ENCODE measurements at regions not wholly inside any gene's neighbourhood (a gene's known extent, or its start where the extent isn't known, plus 50 kb on each side); places are given as distances from the start of the nearest gene placed in this dataset.

DNA sequence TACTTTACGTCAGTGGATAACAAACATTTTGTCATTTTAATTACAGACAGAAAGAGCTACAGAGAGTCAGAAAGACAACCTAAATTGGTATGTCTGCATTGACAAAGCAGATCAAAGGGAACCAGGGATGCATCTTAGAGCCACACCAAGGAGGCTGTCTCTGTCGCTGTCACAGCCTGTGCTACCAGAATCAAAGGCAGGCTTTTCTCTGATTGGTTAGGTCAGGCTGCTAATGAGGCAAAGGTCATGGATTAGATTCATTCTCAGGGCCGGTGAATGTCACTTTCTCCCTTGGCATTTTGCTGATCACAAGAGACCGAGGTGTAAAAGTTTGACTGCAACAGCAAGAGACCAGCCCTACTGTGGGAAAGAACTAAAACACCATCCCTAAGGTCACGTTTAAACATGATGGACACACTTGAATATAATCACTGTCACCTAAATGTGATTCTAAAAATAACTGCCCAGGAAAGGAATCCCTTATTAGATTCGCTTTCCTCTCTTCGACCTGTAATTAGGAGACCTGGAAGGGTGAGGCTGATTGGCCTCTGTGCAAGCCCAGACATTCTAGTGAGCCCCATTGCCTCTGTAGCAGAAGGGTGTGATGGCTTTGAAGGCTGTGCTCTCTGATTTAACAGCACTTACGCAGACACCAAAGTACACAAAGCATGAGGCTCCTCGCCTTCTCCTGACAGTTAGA is 314.4 kb upstream of the NBEA start:
- DNase-seq (ENCODE audit: low read depth): no peak

DNA sequence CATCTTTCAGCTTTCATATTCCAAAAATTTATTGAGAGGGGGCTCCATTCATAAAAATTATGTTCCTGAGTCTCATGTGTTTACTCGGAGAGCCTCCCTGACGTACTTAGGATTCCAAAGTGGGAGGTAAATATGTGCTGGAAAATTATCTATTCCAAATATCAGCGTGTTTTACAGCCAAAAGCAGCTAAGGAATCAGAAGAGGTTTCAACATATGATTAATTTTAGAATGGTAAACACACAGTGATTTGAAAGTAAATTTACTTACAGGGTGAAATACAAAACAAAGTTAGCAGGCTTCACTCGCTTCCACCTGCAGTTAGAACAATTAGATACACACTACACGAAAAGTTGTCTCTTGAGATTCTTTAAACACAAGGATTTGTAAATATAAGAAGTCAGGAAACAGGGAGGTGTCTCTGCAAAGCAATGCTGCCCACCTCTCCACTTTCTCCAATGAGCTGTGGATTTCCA is 313.8 kb upstream of the NBEA start:
- no peak for DNase-seq (ENCODE audit: low read depth)

DNA sequence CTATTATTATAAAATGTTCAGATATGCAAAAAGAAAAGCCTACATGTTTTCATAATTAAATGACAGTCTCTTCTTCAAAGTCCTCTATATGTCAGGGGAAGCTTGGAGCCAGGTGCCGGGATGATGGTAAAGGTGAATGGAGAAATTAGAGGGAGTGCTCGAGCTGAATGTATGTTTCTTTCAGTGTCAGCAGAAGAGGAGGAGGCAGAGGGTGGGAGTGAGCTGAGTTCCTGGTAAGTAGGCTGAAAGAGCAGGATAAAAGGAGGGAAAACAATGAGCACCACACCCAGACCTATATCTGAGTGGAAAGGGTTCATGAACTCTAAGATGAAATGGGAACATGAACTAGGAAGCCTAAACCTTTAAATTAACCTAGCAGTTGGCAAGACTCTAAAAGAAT is 307.6 kb upstream of the NBEA start:
- DNase-seq (ENCODE audit: low read depth): no peak

DNA sequence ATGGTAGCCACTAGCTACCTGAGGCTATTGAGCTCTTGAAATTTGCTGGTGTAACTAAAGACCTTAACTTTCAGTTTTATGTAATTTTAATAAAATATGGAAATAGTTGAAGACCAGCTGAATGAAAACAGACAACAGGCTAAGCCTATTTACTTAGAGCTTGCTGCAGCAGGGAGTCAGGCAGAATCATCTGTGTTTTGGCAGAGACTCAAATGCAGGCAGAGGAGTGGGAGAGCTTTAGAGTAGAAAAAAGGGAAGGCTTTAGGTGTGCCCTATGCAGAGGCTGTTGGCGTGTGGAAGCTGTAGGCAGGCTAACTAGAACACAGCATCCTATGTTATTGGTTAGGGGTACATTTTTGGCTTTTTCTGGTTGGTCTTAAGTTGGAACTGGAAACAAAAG is 304.9 kb upstream of the NBEA start:
- no peak for DNase-seq (ENCODE audit: low read depth)

DNA sequence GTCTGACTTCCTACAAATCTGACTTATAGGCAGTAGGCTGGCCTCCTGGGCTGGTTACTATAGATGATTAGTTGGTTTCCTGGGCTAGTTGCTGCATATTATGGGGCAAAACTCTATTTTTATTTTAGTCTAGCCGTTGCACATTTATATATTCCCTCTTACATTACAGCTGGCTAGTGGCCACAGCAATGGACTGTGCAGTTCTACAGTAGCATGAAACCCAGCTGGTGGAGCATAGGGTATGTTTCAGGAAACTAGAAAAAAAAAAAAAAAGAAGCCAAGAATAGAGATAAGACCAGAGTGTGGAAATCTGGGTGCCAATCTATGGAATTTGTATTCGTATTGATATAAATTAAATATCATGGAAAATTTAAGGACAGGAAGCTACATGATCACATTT is 304.4 kb upstream of the NBEA start:
- DNase-seq (ENCODE audit: low read depth): no peak

DNA sequence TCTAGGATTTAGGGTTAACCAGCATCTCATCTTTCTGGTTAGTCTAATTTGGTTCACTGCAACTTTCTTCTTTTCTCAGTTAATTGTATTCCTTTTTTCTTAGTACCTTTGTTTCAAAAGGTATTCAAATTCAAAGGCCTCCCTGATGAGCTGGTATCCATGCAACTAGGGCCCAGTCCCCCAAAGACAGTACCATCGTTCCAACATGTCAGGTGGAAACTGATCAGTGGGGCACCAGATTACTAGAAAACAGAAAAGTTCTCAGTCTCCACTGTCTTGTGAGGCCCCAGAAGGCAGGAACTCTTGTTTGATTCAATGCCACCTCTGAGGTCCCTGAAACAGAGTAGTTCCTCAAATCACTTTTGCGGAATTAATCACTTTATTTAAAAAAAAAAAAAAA is 303.2 kb upstream of the NBEA start:
- no peak for DNase-seq (ENCODE audit: low read depth)

DNA sequence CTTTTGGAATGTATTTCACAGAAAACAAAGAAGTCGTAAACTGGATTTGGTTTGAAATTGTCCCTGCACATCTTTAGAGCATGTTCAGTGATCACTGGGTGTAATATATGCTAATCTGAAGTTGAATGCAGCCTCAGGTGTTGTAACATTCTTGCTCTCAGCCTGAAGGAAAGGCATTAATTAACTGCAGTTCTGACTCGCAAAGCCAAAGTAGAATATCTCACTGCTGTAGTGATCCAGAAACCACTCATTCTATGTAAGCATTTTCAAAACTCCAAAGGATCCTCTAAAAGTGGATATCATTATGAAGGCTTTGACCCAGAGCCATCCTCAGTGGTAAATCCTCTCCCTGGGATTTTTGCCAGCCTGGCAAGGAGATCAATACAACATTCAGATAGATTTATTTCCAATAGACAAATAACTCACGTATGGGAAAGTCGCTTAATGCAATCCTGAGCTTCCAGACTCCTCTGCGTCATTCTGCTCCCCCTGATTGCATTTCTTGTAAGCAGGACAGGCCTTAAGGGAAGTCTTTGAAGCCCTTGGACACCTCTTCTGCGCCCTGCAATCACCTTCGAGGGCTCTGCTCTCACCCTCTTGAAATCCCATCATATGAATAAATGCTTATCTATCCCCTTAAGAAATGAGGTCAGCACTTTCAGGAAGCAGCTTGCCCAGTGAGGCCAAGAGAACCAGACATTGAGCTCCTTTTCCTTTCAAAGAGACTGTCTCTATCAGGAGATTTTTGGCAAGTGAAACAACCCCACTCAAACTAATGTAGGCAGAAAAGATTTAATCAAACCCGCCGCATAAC is 301.7 kb upstream of the NBEA start:
- DNase-seq (ENCODE audit: low read depth): no peak

DNA sequence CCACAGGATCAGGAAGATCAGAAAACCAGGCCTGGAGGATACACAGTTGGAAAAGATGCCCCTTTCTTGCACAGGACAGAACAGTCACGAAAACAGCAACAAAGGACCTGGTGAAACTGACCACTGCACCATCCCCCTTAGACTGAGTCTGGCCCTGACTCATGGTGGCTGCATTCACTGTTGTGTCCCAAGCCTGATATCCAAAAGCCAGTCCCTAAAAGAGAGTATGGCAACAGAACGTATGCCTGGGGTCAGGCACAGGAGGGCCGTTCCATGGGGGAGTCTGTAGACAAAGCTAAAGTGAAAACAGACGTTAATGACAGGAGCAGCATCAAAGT is 301.1 kb upstream of the NBEA start:
- DNase-seq (ENCODE audit: low read depth): no peak

DNA sequence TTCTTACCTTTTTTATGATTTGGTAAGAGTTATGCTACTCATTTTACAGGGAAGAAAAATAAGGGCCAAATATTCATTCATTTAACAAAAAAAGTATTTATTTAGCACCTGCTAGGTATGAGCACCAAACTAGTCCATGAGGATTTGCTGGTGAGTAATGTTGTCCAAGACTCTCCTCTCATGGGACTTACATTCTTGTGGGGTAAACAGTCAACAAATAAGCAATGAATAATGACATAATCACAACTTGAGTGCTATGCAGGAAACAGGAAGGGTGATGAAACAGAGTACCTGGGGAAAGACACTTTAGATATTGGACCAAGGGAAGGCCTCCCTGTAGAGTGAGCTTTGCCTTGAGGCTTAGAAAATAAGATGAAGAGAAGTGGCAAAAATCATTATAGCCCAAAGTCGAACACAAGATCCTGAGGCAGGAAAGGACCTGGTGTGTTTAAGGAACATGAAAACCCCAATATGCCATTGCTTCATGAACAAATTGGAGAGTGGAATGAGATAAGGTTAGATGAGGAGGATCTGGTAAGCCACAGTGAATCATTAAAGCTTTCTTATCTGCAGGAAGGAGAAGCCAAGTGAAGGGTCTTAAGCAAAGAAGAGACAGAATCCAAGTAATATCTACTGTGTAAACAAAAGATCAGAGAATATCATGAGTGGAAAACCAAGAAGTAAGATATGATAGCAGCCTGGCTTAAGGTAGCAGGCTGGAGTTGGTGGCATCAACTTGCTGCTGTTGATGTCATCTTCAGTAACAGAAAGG is 294.5 kb upstream of the NBEA start:
- DNase-seq (ENCODE audit: low read depth): no peak

DNA sequence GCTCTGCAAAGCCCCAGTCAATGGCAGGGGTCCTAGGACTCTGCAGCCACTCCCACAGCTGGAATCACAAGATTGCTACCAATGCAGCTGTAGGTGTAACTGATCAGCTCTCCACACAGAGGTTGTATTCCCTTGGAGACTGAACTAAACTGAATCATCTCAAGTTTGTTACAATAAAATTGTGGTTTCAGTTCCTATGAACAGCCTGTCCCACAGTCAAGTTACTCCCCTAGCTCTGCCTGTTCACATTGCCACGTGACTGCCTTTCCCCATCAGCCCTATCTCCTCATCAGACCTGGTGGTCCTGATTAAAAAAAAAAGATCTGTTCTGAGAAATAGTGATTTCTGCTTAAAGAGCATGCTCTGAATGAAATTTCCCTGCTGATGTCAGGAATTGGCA is 287.9 kb upstream of the NBEA start:
- no peak for DNase-seq (ENCODE audit: low read depth)

DNA sequence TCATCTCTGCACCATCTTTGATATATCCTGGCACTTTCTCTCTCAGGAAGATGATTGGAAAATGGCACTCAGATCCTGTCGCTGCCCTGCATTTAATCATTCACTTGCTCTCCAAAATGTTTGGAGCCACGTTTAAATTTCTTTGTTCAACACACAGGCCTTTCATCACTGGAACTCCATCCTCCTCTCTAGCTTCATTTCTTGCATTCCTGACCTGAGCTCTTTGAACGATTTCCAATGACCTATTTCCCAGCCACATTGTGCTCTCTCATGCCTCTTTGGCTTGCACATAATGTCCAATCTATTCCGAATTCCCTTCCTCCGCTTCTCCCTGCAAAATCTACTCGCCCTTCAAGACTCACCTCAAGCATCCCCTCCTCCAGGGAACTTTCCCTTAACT is 287.4 kb upstream of the NBEA start:
- no peak for DNase-seq (ENCODE audit: low read depth)

DNA sequence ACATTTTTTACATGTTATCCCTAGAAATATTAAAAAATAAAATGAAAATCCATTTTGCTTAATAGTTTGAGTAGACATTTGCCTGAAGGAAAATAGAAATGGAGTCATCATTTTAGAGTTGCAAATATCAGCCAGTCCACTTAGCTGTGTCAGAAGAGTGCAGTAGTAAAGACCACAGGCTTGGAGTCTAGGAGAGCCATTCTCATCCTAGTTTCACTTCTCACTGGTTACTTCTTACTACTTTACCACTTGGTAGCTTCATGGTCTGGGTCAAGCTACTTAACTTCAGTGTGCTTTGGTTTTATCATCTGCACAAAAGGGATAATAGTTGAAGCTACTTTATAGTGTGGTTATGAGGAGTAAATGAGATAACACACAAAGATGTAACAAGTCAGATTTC is 286.5 kb upstream of the NBEA start:
- DNase-seq (ENCODE audit: low read depth): no peak

DNA sequence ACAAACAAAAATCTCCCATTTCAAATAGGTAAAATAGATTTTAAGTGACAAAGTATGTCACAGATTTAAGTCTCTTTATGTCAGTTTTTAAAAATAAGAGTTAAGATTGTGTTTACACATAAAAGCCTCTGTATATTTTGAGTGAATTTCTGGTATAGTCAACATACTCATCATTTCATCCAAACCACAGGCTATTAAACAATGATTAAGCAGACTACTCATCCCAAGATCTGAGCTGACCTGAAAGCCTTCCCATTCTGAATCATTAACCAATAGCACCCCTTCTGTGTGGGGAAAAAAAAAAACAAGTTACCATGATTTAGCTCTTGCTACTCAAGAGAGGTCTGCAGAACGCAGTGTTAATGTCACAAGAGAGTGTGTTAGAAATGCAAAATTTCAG is 284.4 kb upstream of the NBEA start:
- DNase-seq (ENCODE audit: low read depth): no peak

DNA sequence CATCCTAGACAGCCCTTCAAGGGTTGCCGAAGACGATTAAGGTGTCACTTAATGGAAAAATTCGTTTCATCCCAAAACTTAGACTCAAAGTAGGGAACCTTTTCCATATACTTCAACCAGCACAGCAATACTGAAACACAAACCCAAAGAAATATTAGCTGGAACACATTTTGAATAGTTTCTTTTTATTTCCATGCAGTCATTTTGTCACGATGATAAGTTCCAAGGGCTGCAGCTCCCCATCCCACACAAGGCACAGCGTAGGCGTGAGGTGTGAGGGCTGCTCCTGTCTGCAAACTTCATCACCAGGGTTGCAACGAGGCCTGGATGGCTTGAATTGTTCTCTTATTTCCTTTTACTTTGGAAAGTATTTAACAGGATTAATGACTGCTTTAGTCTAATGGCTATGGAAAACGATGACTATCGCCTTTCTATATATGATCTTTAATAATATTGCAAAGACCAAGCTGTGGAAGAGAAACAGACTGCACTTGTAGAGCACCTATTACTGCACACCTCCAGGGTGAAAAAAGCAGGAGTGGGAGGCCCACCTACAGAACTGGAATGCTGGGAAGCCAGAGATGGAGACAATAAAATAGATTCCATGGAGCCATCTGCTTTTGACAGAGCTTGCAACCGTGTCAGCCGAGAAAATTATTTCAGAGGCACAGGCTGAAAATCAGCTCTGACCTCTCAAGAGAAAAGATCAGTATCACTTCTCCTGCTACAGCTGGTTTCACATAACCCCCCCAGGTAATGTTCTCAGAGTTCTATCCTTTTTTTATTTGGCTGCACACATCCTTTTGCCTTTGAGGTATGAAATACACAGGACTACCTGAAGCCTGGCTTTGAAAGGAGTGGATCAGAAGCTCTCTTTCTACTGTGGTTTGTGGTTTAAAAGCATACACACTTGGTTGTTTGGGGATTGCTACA is 274.5 kb upstream of the NBEA start:
- no peak for DNase-seq (ENCODE audit: low read depth)

DNA sequence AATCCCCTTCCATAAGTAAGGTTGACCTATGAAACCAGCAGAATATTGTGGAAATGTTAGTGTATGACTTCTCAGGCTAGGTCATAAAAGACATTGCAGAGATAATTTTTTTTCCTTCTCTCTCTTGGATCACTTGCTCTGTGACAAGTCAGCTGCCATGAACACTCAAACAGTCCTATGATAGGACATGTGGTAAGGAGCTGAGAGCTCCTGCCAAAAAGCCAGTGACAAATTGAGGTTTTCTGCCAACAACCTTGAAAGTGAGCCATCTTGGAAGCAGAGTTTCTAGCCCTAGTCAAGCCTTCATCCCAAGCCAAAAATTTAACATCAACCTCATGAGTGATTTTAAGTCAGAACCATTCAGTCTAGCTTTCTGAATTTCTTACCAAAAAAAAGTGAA is 270.9 kb upstream of the NBEA start:
- DNase-seq (ENCODE audit: low read depth): no peak

DNA sequence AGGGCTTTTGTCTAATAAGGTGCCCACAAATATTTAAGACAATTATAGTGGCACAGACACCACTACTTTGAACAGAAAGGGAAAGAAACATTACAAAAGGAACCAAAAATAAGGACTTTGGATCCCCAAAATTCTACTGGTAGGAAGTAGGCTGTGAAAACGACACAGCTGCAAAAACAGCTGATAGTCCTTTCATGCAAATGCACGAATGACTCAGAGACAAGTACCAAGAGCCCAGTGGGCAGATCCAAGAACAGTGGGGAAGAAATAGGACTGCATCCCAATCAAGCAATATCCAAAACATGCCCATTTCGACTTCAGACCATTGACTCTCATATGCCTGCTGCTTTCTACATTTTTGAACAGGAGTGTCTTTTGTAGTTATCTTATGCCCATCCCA is 269.4 kb upstream of the NBEA start:
- no peak for DNase-seq (ENCODE audit: low read depth)

DNA sequence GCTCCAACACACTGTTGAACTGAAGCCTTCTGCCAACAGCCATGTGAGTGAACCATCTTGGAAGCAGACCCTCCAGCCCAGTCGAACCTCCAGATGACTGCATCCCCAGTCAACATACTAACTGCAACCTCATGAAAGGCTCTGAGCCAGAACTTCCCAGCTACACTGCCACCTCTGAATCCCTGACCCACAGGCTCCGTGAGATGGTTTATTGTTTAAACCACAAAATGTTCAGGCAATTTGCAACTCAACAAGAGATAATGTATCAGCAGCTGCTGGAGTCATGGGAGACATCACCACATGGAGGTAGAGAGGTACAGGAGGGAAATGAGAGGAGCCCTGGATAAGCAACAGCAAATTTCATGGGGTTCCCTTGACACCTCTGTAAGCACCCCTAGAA is 266.4 kb upstream of the NBEA start:
- no peak for DNase-seq (ENCODE audit: low read depth)

DNA sequence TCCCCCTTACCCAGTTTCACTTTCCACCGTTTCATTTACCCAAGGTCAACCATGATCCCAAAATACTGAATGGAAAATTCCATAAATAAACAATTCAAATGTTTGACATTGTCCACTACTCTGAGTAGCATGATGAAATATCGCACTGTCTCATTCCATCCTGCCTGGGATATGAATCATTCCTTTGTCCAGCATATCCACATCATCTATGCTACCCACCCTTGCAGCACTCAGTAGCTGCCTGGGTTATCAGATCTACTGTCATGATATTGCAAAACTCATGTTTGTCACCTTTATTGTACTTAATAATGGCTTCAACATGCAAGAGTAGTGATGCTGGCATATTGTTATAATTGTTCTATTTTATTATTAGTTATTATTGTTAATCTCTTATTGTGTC is 263.9 kb upstream of the NBEA start:
- no peak for DNase-seq (ENCODE audit: low read depth)

DNA sequence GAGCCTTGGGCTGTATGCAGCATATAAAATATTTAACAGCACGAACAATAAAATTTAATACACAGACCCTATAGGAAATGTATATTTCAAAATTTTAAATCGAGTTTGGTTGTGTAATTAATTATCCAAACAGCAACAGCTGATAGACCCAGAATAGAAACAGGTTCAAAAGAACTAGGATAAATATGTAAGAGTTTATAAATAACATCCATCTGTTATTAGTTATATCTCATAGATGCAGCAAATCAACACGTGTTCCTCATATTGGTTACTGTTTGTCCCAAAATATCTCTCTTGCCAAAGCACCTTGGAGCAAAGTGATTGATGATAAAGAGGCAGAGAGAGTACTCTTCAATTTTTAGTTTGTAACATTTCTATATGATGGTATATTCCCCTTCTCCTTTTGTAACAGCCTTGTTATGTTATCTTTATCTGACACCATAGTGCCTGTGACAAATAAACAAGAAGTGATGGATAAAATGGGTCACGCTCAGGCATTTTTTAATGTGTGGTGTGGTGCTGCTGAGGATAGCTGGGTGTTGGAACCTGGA is 260.6 kb upstream of the NBEA start:
- DNase-seq (ENCODE audit: low read depth): no peak

DNA sequence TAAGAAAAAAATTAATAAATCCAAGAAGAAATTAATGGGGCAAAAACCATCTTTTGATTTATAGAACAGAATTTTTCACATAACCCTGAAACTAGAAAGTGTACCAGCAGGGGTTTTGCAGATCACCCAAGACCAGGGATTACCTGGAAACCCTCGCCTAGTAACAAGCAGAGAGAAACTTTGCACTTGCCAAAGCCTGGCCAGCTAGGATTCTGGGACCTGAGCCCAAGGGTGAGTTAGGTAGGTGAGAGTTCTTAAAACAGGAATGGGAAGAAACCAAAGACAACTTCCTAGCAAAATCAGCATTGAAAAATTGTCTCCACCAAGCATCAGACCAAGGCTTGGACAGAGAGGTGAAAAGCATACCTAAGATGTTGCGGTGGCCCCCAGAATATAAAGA is 247.0 kb upstream of the NBEA start:
- no peak for DNase-seq (ENCODE audit: low read depth)

DNA sequence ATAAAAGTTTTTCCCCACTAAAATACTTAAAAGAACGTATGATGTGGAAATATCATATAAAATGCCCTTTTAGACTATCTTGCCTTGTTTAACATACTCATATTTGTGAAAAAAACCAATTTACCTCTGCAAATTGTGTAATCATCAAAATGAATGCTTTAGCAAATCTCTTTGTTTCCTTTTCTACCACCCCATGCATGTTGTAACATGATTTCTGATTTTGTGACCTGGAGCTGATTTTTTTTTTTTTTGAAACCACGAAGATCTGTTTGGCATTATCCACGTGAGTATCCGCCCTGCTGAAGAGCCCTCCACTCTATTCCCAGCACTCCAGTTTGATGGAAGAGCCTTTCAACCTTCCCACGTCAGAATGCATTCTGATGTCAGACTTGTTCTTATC is 245.8 kb upstream of the NBEA start:
- no peak for DNase-seq (ENCODE audit: low read depth)

DNA sequence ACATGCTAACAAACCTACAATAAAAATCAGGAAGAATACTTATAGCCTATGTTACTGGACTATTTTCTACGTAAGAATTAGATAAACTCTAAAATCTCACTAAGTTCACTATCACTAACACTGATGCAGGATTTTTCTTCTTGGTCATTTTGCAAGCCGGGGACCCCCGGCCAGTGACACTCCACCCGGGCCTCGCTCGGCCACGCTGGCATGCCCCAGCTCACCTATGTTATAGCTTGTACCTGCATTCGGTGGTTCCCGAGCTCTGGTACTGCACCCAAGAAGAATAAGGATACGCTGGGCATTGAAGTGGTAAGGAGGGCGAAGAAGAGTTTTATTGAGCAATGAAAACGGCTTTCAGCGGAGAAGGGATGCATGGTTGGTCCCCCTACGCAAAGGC is 245.3 kb upstream of the NBEA start:
- no peak for DNase-seq (ENCODE audit: low read depth)
